PFSK-1 (cell line): ENCODE measurements at regions not wholly inside any gene's neighbourhood (a gene's known extent, or its start where the extent isn't known, plus 50 kb on each side); places are given as distances from the start of the nearest gene placed in this dataset.

Source experiments
- FOXP2 ChIP-seq: optimal IDR thresholded peaks from 2 replicates; pipeline ENCODE3; 2011; ENCODE audit warnings: borderline replicate concordance, control low read depth, inconsistent platforms; ENCODE audit not compliant: insufficient read depth; ENCODE audit errors: extremely low read length, extremely low read depth
- POLR2AphosphoS5 ChIP-seq: IDR thresholded peaks from 2 replicates; pipeline ENCODE4 v1.6.1; 2012; ENCODE audit warnings: low read depth, mild to moderate bottlenecking, control low read depth, low read length, moderate library complexity
- REST ChIP-seq, 2 experiments: IDR thresholded peaks; 2 replicates each; pipeline versions ENCODE4 v1.6.1 to v1.8.0; 2011 to 2012; ENCODE audit warnings: low read depth in 2 of 2, low read length in 2 of 2, control low read depth in 1 of 2, inconsistent platforms in 1 of 2, mild to moderate bottlenecking in 1 of 2, moderate library complexity in 1 of 2; ENCODE audit not compliant: insufficient read depth in 1 of 2
- SIN3A ChIP-seq: IDR thresholded peaks from 2 replicates; pipeline ENCODE4 v1.6.1; 2012; ENCODE audit warnings: mild to moderate bottlenecking, low read length, moderate library complexity, borderline replicate concordance; ENCODE audit not compliant: insufficient read depth
- TAF1 ChIP-seq: IDR thresholded peaks from 2 replicates; pipeline ENCODE4 v1.6.1; 2012; ENCODE audit warnings: low read length, control low read depth, borderline replicate concordance; ENCODE audit not compliant: insufficient read depth

GRCh38 chr2:221166292-221166691, 405.8 kb downstream of the EPHA4 start:
- TF ChIP-seq POLR2AphosphoS5 = no peak
- TF ChIP-seq REST (IDR thresholded peaks at IDR 0.05; ENCODE audit: insufficient read depth in 1 of 2, low read depth in 2 of 2, low read length in 2 of 2) = no peak
- no peak for TF ChIP-seq SIN3A
- no peak for TF ChIP-seq FOXP2
- no peak for TF ChIP-seq TAF1

GRCh38 chr2:221167561-221167960, 404.5 kb downstream of the EPHA4 start:
- TF ChIP-seq SIN3A = no peak
- TF ChIP-seq FOXP2 = no peak
- TF ChIP-seq REST (IDR thresholded peaks at IDR 0.05; ENCODE audit: insufficient read depth in 1 of 2, low read depth in 2 of 2, low read length in 2 of 2) = no peak
- no peak for TF ChIP-seq TAF1
- TF ChIP-seq POLR2AphosphoS5 = no peak

GRCh38 chr2:221169724-221170123, 402.4 kb downstream of the EPHA4 start:
- TF ChIP-seq SIN3A (no peak), POLR2AphosphoS5 (no peak), TAF1 (no peak), FOXP2 (no peak)

- TF ChIP-seq FOXP2 (no peak), SIN3A (no peak), TAF1 (no peak), POLR2AphosphoS5 (no peak), REST (IDR thresholded peaks at IDR 0.05; ENCODE audit: insufficient read depth in 1 of 2, low read depth in 2 of 2, low read length in 2 of 2) (no peak)
These were observed 401.6 kb downstream of the EPHA4 start for GRCh38 chr2:221170548-221170947.

- no peak for TF ChIP-seq POLR2AphosphoS5
These were observed 395.4 kb downstream of the EPHA4 start for GRCh38 chr2:221176667-221177066.

- TF ChIP-seq TAF1 = no peak
- TF ChIP-seq FOXP2 = no peak
- TF ChIP-seq POLR2AphosphoS5 = no peak
- no peak for TF ChIP-seq SIN3A
- no peak for TF ChIP-seq REST (IDR thresholded peaks at IDR 0.05; ENCODE audit: insufficient read depth in 1 of 2, low read depth in 2 of 2, low read length in 2 of 2)
These were observed 394.0 kb downstream of the EPHA4 start for GRCh38 chr2:221178139-221178538.
